Activated T-cell treated with anti-CD3 and anti-CD28 coated beads for 4 hours (primary cell): ENCODE measurements at regions not wholly inside any gene's neighbourhood (a gene's known extent, or its start where the extent isn't known, plus 50 kb on each side); places are given as distances from the start of the nearest gene placed in this dataset.

ENCODE experiments used
- DNase-seq: peaks from one replicate; pipeline ENCODE4 v3.0.0-alpha.2; 2020

DNA sequence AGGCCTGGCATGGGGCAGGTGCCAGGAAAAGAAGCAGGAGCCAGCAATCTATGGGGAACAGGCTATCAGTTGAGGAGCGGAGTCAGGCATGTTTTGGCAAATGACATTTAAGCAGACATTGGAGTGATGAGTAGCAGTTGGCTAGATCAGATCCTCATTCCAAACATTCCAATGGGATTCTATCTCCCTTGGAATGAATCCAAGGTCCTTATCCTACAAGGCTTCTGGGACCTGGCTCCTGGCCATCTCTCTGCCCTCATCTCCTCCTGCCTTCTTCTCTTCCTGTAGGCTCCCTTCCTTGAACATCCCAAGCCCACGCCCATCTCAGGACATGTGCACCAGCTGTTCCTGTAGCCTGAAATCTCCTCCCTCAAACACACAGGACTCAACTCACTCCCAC is 1074.5 kb downstream of the TBC1D22A start:
- no peak for DNase-seq

DNA sequence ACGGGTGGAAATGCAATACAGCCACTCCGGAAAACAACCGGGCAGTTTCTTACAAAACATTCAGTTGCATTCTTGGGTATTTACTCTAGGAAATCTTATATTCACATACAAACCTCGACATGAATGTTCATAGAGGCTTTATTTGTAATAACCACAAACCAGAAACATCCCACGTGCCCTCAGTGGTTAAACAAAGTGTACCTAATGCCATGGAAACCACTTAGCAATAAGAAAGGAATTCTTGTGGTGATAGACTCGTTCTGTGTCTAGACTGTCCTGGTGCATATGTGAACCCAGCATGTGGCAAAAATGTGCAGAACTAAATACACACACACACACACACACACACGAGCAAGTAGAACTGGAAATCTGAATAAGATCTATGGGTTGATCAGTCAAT is 1073.3 kb downstream of the TBC1D22A start:
- no peak for DNase-seq

DNA sequence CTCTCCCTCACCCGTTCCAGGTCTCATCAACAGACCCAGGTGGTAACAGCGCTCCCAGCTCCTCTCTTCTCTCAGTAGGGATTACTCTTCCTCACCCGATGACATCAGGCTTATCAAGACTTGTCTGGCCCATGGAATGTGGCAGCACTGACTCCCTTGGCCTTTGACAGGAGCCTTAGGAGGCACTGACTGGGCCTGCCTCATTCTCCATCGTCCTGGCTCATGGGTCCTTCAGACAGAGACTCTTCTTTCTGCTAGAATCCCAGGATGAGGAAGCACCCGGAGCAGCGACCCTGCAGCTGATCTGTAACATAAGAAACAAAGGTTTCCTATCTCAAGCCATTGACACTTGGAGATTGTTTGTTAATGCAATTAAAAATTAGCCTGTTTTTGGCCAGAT is 1063.6 kb downstream of the TBC1D22A start:
- no peak for DNase-seq

DNA sequence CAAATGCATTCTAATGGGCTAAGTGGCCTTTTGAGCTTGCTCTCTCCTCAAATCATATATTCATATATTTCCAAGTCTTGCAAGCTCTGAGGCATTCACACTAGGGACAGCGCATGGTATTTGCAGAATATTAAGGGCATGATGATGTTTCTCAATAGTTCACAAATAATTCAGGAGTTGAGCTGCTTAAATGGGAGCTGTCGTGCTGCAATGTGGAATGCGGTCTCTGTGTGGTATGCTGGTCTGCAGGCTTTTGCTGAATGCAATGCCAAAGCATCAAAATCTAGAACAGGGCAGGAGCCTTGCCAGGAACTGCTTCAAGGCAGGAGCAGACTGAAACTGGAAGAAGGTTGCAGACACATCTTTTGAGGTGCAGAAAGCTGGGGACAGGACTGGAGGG is 1060.0 kb downstream of the TBC1D22A start:
- no peak for DNase-seq

DNA sequence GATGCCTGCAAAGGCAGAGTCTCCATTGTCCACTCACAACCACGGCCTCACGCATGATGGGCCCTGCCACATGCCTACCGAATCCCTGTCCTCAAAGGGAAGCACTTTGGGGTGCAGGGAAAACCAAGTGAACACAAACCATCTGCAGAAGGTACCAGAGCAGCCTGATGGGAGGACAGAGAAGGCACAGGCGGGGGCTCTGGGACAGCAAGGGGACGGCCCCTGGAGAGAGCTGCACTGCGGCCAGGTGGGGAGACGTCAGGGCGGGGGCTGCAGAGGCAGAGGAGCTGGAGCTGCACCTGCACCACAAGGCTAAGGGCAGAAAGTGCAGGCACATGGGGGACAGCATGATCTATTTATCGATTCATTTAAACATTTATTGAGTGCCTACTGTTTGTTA is 1056.0 kb downstream of the TBC1D22A start:
- no peak for DNase-seq

DNA sequence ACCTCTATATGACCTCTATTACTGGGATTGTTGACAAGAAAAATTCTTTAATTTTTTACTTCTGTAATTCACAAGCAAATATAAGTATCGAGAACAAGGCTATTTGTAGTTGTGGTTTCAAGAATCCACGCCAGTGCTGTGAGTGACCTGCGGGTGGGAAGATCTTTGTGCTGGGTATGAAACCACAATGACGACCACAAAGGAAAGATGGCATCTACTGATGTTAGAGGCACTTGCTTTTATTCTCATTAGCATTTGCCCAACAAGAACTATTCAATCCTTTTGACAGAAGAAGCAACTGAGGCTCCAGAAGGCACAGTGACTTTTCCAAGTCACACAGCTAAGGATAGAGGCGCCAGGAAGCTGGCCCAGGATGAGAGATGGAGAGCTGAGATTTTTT is 1054.9 kb downstream of the TBC1D22A start:
- no peak for DNase-seq

DNA sequence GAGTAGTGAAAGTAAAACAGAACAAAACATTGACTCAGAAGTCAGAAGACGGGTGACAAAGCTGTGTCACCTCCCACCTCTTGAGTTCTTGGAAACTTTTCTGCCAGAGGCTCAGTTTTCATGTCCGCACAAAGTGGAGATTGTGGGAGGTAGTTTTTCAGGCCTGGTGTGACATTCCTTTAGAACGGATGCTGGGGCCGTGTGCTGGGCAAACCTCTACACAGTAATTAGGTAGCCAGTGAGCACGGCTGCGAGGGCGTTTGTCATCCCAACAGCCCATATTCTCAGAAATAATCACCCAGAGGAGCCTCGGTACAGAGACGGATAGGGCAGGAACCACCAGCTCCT is 1054.4 kb downstream of the TBC1D22A start:
- no peak for DNase-seq

DNA sequence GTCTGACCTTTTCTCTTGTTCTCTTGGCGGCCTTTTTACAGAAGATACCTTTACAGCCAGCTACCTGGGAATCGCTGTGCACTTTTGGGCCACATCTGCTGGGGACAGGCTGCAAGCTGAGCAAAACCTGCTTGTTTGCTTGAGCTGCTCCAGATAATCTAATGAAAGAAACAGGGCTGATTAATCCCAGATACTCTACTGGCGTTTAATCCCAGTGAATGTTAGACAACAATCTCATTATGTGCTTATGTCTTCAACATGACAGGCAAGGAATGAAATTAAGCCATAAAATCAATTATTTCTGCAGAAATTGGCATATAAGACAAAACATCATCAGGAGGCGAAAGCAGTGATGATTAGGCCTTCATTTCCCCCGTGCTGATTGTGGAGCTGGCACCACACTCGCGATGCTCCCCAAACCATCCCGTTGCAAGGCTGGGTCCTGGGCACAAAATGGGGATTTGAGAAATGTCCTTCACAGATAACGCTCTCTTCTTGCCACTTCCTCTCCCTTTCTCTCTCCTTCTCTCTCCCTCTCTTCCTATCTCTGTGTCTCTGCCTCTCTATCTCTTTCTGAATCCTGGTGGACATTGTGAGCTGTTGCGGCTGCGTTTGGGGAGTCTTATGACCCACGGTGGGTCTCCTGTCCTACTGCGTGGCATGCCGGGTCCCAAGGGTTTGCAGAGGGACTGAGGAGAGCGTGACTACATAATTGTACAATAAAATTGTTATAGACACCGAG is 1053.8 kb downstream of the TBC1D22A start:
- no peak for DNase-seq

DNA sequence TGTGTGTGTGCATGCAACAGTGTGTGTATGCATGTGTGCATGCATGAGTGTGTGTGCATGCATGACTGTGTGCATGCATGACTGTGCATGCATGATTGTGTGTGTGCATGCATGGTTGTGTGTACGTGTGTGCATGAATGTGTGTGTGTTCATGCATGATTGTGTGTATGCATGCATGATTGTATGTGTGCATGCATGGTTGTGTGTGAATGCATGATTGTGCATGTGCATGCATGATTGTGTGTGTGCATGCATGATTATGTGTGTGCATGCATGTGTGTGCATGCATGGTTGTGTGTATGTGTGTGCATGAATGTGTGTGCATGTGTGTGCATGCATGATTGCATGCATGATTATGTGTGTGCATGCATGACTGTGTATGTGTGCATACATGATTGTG is 1052.0 kb downstream of the TBC1D22A start:
- DNase-seq, result no peak

DNA sequence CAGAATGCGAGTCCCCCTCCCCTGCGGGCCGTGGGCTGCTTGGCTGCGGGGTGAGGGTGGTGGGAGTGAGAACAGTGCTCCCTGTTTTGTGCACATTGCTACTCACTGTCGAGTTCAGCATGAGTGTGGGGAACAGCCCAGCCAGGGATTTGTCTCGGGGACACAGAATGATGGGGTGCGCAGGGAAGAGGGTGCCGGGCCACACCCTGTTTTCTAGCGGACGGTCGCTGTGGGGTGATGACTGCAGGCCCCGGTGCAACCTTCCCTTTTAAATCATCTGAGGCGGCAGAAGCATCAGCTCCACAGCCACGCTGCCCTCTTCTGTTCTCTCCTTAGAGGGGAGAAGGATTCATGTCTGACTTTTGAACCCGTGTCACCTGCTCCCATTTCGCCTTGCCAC is 1051.2 kb downstream of the TBC1D22A start:
- DNase-seq, result no peak

DNA sequence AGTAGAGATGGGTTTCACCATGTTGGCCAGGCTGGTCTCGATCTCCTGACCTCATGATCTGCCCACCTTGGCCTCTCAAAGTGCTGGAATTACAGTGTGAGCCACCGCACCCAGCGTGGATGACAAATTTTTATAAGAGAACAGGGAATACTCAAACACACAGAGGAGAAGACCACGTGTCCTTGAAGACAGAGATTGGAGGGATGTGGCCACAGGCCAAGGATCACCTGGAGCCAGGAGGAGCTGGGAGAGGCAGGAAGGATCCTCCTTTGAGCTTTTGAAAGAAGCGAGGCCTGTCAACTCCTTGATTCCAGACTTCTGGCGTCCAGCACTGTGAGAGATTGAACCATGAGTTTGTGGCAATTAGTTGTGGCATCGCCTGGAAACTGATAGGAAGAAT is 1049.5 kb downstream of the TBC1D22A start:
- no peak for DNase-seq

DNA sequence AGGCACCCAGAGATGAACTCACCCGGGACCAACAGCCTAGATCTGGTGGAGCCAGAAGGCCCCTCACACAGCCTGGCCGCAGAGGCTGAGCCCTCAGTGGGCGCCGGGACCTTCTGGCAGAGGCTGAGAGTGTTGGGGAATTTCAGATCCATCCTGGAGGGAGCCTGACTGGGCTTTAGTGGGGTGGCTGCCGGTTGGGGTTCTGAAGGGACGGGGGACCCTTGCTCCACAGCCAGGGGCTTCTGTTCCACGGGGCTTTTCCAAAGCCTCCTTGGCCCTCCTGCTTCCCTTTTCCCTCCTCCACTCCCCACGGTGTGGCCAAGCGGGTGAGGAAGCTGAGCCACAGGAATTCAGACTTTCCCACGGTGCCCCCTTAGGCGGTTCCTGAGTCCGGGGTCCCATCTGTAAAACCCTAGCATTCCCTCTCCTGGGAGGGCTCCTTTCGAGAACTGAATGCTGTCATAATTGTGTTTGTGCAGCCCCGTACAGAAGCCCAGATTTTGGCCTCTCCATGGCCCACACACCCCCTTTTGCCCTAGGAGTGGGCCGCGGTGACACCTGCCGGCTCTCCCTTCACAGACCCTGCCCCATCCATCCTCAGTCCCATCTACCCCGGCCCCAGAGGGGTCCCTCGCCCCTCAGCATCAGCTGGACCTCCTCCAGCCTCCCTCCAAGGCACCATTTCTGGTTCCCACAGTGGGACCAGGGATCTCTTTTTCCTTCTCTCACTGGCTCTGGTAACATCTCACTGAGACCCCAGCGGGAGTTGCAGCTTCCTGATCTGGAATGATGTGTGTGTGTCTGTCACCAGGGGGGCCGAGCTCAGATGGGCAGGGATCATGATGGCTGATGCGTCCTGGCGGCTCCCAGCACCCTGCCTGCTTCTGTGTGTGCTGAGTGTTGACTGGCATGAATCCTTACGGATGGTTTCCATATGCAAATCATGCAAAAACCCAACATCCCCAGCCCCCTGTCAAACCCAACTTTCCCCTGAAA is 1048.4 kb downstream of the TBC1D22A start:
- no peak for DNase-seq

DNA sequence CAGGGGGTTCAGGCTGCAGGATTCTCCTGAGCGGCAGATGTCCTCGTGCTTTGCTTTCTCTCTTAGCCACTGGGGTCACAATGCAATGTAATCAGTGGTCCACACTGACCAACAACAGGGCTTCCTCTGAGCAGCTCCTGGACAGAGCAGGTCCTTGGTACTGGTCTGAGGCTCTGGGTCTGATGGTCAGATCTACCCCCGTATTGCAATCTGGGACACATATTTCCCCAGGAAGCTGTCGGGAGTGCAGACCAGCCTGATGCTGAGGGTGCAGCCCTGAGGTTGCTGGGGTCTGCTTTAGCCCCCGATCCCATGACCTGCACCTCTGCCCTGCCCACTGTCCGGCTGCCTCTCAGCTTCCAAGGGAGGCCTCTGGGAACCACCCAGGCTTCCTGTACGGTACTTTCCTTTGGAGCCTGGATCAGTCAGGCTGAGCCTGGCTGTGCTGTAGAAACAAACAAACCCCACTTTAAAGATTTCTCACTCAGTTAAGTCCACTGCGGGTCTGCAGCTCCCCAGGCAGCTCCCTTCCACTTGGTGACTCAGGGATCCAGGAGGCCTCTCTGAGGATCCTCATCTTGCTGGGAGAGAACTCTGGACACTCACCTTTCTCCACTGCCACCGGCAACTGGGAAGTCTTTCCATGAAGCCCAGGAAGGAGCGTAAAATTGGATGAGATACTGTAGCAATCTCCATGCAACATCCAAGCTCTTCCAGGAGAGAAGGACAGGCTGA is 1046.6 kb downstream of the TBC1D22A start:
- no peak for DNase-seq

DNA sequence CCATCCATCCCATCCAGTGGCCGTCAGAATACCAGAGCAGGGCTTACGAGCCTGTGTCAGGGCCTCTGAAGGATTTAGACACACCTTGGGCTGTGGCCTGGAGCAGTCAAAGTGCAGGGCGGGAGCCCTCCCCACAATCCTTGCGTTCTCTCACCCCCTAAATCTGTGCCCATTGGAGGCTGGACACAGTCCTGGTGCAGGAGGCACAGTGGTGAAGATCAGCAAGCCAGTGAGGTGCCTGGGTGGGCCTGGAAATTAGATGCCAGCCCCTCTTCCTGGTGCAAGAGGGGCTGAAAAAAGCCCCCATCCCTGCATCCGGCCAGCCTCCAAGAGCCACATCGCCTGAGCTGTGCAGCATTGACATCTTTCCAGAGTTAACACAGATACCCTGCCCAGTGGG is 1045.8 kb downstream of the TBC1D22A start:
- no peak for DNase-seq

DNA sequence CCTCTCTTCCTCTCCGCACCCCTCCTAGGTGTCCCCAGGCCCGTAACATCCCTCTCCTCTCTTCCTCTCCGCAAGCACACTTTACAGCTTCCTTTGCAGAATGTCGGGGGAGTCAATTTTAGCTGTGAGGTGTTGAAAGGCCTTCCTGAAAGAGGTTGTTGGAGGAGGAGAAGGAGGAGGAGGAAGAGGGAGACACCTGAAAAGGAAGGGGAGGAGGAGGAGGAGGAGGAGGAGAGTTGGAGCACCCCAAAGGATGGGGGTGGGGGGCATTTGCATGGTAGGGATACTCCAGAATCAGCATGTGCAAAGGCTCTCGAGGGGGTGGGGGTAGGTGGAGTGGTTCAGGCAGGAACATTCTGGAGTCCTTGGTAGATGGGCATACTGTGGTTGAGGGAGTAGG is 1045.1 kb downstream of the TBC1D22A start:
- no peak for DNase-seq

DNA sequence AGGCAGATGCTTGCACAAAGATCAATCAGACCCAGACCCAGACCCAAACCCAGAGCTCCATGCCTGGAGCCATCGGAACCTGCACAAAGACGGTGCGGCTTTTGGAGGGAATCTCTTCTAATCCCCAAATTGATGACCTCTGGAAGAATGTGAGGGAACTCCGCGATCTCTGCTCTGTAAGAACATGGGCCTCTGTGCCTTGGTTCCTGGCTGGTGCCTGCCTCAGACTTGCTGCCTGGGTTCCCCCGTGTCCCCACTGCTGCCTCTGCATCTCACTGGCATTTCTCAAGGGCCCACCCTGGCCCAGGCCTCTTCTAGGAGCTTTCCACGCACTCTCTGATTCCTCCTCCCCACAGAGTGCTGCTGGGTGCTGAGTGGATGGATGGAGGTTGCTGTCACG is 1044.4 kb downstream of the TBC1D22A start:
- no peak for DNase-seq

DNA sequence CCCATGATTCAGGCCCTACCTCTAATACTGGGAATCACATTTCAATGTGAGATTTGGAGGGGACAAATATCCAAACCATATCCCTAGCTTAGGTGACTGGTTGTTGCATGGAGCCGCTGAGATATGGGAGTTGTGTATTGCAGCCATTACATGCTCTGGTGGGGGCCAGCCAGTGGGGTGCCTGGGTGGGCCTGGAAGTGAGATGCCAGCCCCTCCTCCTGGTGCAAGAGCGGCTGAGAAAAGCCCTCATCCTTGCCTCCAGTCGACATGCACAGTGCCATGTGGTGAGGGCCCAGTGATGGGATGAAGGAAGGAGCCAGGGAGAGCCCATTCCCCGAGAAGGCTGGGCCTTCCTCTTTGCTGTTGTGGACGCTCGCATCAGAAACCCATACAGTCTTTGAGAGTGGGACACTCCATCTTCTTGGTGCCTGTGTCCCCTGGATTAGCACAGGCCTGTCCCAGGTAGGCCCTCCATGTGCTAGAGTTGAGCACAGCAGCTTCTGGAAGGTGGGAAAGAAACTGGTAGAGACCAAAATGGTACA is 1043.0 kb downstream of the TBC1D22A start:
- no peak for DNase-seq

DNA sequence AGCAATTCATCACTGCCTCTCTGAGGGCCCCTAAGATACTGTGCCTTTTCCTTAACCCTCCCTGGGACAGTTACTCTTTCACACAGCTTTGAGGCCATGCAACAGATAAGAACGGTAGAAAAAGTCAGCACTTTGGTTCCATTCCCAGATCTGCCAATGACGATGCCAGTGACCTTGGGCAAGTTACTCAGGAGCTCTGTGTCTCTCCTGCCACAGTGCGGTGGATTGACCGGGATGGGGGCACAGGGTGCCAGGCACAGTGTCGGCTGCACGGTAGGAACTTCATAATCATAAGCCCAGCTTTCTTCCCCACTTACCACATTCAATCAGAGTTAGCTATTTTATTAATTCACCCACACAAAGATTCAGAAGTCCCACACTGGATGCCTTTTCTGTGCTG is 1041.8 kb downstream of the TBC1D22A start:
- no peak for DNase-seq

DNA sequence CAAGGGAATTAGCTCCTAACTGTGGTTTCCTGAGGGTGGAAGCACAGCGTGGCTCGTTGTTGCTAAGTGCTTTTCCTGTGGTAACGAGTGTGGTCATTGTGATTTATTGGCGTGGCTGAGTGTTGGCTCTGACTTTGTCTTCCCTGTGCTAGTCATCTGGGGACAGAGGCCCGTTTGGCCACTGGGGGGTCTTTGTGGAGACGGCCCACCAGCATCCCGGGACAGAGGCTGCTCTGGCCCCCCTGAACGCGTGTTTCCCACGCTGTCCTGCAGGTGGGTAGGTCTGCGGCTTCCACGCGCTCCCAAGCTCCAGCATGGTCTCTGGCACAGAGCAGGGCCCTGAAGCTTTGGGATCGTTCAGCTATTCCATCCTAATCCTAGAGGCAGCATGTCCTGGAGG is 1040.0 kb downstream of the TBC1D22A start:
- DNase-seq, result no peak

DNA sequence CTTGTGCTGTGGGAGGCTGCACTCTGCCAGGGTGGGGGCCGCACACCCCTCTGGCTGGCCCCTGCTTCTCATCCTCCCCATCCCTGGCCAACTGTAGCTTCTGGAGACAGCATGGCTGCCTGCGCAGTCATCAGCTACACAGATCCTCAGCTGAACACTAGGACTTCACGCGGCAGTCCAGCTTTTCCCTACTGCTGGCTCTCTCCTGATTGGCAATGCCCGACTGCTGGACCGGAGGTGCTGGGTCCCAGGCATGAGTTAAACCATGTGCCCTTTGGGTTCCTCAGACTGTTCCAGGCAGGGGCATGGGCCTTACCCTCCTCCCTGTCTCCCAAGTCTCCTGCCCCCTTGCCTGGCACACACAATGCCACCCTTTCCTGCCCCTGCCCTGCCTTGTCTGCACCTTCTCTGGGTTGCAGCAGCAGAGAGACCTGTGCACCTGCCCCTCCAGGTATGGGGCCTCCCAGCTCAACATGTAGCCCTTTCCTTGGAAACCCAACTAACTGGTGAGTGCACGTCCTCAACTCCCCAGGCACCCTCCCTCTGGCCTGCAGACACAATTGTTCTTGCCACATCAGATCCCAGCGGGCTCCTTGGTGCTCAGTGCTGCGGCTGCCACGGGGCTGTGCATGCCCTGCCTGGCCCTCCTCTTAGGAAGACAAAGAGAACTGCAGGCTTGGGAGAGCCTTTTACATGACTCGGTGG is 1039.2 kb downstream of the TBC1D22A start:
- DNase-seq, result no peak

DNA sequence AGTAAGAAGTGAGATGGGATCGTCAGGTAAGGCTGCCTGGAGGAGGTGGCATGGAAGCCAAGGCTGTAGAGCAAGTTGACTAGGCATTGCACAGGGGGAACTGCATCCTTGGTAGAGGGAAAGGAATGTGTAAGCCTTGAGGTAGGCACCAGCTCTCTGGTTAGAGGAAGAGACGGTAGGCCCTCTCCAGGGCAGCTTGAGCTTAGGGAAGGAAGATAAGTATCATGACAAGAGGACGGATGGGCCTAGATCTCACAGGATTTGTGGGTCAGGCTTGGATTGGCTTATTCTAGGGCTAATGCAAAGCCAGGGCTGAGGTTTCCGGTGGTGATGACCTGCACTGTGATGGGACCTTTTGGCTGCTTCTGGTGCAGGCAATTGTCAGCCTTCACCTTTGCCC is 1035.8 kb downstream of the TBC1D22A start:
- no peak for DNase-seq

DNA sequence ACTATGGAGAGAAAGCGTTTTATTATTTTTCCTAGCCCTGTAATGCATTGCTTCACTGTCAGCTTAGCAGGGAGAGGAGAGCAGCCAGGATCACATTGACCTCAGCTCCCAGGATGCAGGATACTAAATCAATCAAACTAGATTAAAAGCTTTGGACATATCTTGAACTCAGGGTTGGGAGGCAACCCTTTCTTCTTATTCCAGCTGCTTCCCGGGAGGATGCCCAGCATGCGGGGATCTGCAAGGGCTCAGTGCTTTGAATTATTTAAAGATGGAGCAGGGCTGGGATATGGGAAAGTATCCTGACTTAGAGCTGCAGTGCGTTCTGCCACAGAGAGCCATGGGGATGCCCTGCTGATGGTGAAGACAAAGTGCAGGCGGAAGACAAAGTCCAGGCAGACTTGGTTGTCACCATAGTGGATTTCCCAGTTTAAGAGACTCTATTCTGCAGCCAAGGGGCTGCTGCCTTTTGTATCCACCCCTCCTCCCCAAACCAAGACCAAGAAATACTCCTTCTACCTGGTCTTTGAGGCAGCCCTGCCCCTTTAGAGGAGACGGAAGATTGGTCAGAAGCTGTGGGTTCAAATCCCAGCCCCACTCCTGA is 1035.0 kb downstream of the TBC1D22A start:
- DNase-seq, result no peak
